ENCODE measurements at regions not wholly inside any gene's neighbourhood (a gene's known extent, or its start where the extent isn't known, plus 50 kb on each side); places are given as distances from the start of the nearest gene placed in this dataset.

DNA sequence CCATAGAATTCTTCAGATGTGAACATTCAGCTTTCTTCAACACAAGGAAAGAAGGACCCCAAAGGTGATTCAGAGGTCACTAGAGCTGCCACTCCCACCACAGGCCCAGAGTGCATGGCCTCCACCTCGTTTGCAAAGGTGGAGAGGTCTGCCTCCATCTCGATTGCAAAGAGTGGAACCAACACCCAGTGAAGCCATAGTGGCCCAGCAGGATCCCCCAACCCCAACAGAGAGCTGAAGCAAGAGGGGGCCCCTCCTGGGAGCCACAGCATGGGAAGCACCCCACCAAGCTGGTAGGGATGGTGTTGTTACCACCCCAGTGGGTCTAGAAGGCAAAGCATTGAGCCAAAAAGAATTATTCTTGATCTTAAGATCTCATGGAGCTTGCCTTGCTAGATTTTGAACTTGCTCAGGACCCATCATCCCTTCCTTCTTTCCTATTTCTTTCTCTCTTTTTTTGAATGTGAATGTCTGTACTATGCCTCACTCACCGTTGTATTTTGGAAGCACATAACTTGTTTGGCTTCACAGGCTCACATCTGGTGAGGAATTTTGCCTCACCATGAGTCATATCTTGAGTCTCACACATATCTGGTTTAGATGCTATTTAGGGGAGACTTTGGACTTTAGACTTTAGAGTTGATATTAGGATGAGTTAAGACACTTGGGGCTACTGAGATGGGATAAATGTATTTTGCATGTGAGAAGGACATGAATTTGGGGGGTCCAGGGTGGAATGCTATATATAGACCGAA, 119.2 kb downstream of the ANKRD60 start:
- Histone ChIP-seq H3F3A (ENCODE audit: low read depth) (no peaks in the 10 kb centered on the region), H3K4me3 (ENCODE audit: low read length, poor library complexity, severe bottlenecking) (no peak overlapping the region), H3K9me3 (ENCODE audit: insufficient read depth, low read depth, low read length) (no peaks in the 10 kb centered on the region), H4K20me1 (ENCODE audit: insufficient read depth, low read length, poor library complexity, severe bottlenecking) (no peaks in the 10 kb centered on the region), H3K9me2 (replicated peaks; ENCODE audit: low read depth, low read length) (no peaks in the 10 kb centered on the region), H3K79me2 (ENCODE audit: insufficient read depth, low read length) (no peaks in the 10 kb centered on the region), H3K36me3 (ENCODE audit: insufficient read depth, low read length) (no peaks in the 10 kb centered on the region), H2AFZ (ENCODE audit: low read length) (no peak overlapping the region), H3K27me3 (ENCODE audit: insufficient read depth, low read length, poor library complexity, severe bottlenecking) (no peaks in the 10 kb centered on the region), H3K4me2 (ENCODE audit: low read depth, low read length, poor library complexity, severe bottlenecking) (no peak overlapping the region), H3K9ac (ENCODE audit: low read depth, low read length, poor library complexity, severe bottlenecking) (no peak overlapping the region), H3K4me1 (ENCODE audit: insufficient read depth, low read length, poor library complexity, severe bottlenecking) (no peaks in the 10 kb centered on the region)
- TF ChIP-seq EZH2phosphoT487 (IDR thresholded peaks at IDR 0.05; ENCODE audit: borderline replicate concordance) = no peak
- TF ChIP-seq, protein P1, sequence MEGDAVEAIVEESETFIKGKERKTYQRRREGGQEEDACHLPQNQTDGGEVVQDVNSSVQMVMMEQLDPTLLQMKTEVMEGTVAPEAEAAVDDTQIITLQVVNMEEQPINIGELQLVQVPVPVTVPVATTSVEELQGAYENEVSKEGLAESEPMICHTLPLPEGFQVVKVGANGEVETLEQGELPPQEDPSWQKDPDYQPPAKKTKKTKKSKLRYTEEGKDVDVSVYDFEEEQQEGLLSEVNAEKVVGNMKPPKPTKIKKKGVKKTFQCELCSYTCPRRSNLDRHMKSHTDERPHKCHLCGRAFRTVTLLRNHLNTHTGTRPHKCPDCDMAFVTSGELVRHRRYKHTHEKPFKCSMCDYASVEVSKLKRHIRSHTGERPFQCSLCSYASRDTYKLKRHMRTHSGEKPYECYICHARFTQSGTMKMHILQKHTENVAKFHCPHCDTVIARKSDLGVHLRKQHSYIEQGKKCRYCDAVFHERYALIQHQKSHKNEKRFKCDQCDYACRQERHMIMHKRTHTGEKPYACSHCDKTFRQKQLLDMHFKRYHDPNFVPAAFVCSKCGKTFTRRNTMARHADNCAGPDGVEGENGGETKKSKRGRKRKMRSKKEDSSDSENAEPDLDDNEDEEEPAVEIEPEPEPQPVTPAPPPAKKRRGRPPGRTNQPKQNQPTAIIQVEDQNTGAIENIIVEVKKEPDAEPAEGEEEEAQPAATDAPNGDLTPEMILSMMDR (conservative IDR thresholded peaks at IDR 0.05; ENCODE audit: low read length) = no peak

DNA sequence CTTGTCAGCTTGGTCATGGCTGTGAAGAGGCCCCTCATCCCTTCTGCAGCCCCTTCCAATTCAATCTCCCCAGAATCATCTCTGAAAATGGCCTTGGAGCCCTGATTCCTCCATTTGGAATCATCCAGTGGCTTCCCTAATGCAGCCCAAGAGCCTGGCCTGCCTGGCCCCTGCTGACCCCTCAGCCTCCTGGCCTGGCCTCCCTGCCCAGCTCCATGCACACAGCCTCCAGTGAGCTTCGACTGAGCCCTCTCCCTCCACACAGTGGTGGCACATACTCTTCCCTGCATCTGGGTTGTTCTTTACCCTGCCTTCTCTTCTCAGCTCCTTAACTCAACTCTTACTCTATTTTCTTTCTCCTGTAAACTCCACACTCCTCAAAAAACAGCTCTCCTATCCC, 120.9 kb downstream of the ANKRD60 start:
- Histone ChIP-seq H3K79me2 (ENCODE audit: insufficient read depth, low read length) (no peaks in the 10 kb centered on the region), H3K4me2 (ENCODE audit: low read depth, low read length, poor library complexity, severe bottlenecking) (no peak overlapping the region), H3F3A (ENCODE audit: low read depth) (no peaks in the 10 kb centered on the region), H2AFZ (ENCODE audit: low read length) (no peak overlapping the region), H3K9me3 (ENCODE audit: insufficient read depth, low read depth, low read length) (no peaks in the 10 kb centered on the region), H3K27me3 (ENCODE audit: insufficient read depth, low read length, poor library complexity, severe bottlenecking) (no peaks in the 10 kb centered on the region), H3K4me3 (ENCODE audit: low read length, poor library complexity, severe bottlenecking) (no peak overlapping the region), H3K36me3 (ENCODE audit: insufficient read depth, low read length) (no peaks in the 10 kb centered on the region), H3K4me1 (ENCODE audit: insufficient read depth, low read length, poor library complexity, severe bottlenecking) (no peaks in the 10 kb centered on the region), H3K9ac (ENCODE audit: low read depth, low read length, poor library complexity, severe bottlenecking) (no peak overlapping the region), H3K9me2 (replicated peaks; ENCODE audit: low read depth, low read length) (no peaks in the 10 kb centered on the region), H4K20me1 (ENCODE audit: insufficient read depth, low read length, poor library complexity, severe bottlenecking) (no peaks in the 10 kb centered on the region)
- TF ChIP-seq, protein P1 (conservative IDR thresholded peaks at IDR 0.05; ENCODE audit: low read length) = no peak

DNA sequence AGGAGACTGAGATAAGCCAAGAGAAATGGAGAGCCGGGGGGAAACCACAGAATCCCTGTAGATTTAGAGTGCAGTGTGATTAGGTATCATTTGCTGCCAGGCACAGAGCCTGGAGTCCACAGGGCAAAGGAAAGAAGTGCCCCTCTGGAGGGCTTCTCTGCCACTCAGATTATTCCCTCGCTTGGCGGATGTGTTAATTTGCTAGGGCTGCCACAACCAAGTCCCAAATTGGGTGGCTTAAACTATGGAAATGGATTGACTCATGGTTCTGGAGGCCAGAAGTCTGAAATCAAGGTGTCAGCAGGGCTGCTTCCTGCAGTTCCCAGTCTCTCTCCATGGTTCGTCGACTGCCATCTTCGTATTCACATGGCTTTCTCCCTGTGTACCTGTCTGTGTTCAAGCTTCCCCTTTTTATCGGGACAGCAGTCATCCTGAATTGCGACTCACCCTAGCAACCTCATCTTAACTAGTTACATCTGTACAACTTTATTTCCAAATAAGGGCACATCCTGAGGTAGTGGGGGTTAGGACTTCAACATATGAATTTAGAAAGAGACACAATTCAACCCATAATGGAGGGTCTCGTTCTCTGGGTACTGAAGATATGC, 122.2 kb downstream of the ANKRD60 start:
- Histone ChIP-seq H3K9ac (ENCODE audit: low read depth, low read length, poor library complexity, severe bottlenecking) (no peak overlapping the region), H3K4me1 (ENCODE audit: insufficient read depth, low read length, poor library complexity, severe bottlenecking) (no peaks in the 10 kb centered on the region), H3K79me2 (ENCODE audit: insufficient read depth, low read length) (no peaks in the 10 kb centered on the region), H3F3A (ENCODE audit: low read depth) (no peaks in the 10 kb centered on the region), H3K9me2 (replicated peaks; ENCODE audit: low read depth, low read length) (no peaks in the 10 kb centered on the region), H3K4me2 (ENCODE audit: low read depth, low read length, poor library complexity, severe bottlenecking) (no peak overlapping the region), H3K9me3 (ENCODE audit: insufficient read depth, low read depth, low read length) (no peaks in the 10 kb centered on the region), H4K20me1 (ENCODE audit: insufficient read depth, low read length, poor library complexity, severe bottlenecking) (no peaks in the 10 kb centered on the region), H2AFZ (ENCODE audit: low read length) (no peak overlapping the region), H3K27me3 (ENCODE audit: insufficient read depth, low read length, poor library complexity, severe bottlenecking) (no peaks in the 10 kb centered on the region), H3K4me3 (ENCODE audit: low read length, poor library complexity, severe bottlenecking) (no peak overlapping the region), H3K36me3 (ENCODE audit: insufficient read depth, low read length) (no peaks in the 10 kb centered on the region)
- TF ChIP-seq, protein P1 (conservative IDR thresholded peaks at IDR 0.05; ENCODE audit: low read length) = no peak
- TF ChIP-seq EZH2phosphoT487 (IDR thresholded peaks at IDR 0.05; ENCODE audit: borderline replicate concordance) = no peak
